ENCODE measurements at regions not wholly inside any gene's neighbourhood (a gene's known extent, or its start where the extent isn't known, plus 50 kb on each side); places are given as distances from the start of the nearest gene placed in this dataset.
"Not testable (repeated sequence)": the region's sequence is repeated elsewhere in the genome, so short reads cannot be mapped to it uniquely, and the experiment has no call there.

DNA sequence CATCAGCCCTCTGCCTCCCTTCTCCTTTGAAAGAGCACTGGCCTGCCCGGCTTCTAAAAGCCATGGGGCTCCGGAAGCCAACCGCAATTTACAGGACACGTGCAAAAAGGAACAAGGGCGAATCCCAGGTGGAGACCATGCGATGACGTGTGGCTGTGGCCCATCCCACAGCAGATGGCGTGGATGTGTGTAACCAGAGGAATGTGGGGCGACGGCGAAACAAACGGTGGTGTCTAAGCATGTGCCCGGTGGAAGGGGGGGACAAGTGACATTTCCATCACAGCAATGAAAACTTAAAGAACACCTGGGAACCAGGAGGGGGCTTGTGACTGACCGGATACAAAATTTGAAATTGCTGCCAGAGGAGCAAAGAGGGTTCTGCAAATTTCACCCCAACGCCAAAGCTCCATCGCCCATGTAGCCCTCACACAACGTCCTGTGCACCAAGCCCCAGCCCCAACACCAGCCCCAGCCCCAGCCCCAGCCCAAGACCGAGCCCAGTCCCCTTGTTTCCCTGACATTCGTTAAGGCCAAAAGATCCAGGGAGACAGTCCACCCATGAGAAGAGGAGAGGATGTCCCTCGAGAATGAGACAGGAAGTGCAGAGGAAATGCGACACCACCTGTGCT, 159.7 kb upstream of the ZNF337 start:
- Histone ChIP-seq H3K4me3 (ENCODE audit: low read length in 3 of 3) (no peak overlapping the region), H3K27ac (ENCODE audit: low read depth in 2 of 2, low read length in 2 of 2) (no peak overlapping the region), H3K36me3 (ENCODE audit: control insufficient read depth in 2 of 3, insufficient read depth in 3 of 3, low read length in 3 of 3) (no peaks in the 10 kb centered on the region), H3K9me3 (ENCODE audit: control insufficient read depth in 2 of 3, insufficient read depth in 1 of 3, low read length in 3 of 3) (no peaks in the 10 kb centered on the region), H3K27me3 (ENCODE audit: control insufficient read depth, insufficient read depth, low read length) (peaks cover 10% of the 10 kb centered on the region), H3K4me1 (ENCODE audit: control insufficient read depth in 2 of 3, insufficient read depth in 2 of 3, low read depth in 1 of 3, low read length in 3 of 3) (peaks cover 0 to 24% (median 0%) of the 10 kb centered on the region in 3 donors), H3K9ac (ENCODE audit: low read length in 3 of 3) (no peak overlapping the region)
- FAIRE-seq (no peak), DNase-seq (peak in 1 of 5 donors; percentile 61)
- intact Hi-C loops (cut with DNase I) = no loop called here
- TF ChIP-seq, protein P1, sequence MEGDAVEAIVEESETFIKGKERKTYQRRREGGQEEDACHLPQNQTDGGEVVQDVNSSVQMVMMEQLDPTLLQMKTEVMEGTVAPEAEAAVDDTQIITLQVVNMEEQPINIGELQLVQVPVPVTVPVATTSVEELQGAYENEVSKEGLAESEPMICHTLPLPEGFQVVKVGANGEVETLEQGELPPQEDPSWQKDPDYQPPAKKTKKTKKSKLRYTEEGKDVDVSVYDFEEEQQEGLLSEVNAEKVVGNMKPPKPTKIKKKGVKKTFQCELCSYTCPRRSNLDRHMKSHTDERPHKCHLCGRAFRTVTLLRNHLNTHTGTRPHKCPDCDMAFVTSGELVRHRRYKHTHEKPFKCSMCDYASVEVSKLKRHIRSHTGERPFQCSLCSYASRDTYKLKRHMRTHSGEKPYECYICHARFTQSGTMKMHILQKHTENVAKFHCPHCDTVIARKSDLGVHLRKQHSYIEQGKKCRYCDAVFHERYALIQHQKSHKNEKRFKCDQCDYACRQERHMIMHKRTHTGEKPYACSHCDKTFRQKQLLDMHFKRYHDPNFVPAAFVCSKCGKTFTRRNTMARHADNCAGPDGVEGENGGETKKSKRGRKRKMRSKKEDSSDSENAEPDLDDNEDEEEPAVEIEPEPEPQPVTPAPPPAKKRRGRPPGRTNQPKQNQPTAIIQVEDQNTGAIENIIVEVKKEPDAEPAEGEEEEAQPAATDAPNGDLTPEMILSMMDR (IDR thresholded peaks at IDR 0.05; ENCODE audit: borderline replicate concordance, extremely low read depth, insufficient read depth) = no peak

GRCh38 chr20:25855451-25856156, 159.0 kb upstream of the ZNF337 start:
- peak in 1 of 5 donors; percentile 61 for DNase-seq
- H3K9me3 ChIP-seq (ENCODE audit: control insufficient read depth in 2 of 3, insufficient read depth in 1 of 3, low read length in 3 of 3); H3K36me3 ChIP-seq (ENCODE audit: control insufficient read depth in 2 of 3, insufficient read depth in 3 of 3, low read length in 3 of 3); FAIRE-seq; intact Hi-C loops (cut with DNase I); H3K9ac ChIP-seq (ENCODE audit: low read length in 3 of 3); H3K4me3 ChIP-seq (ENCODE audit: low read length in 3 of 3); H3K27me3 ChIP-seq (ENCODE audit: control insufficient read depth, insufficient read depth, low read length); H3K27ac ChIP-seq (ENCODE audit: low read depth in 2 of 2, low read length in 2 of 2): not testable (repeated sequence)
- peaks cover 0 to 19% (median 0%) of the 10 kb centered on the region in 3 donors for H3K4me1 ChIP-seq (ENCODE audit: control insufficient read depth in 2 of 3, insufficient read depth in 2 of 3, low read depth in 1 of 3, low read length in 3 of 3)

- H3K4me1 ChIP-seq (ENCODE audit: control insufficient read depth in 2 of 3, insufficient read depth in 2 of 3, low read depth in 1 of 3, low read length in 3 of 3) = peaks cover 0 to 13% (median 0%) of the 10 kb centered on the region in 3 donors
- H3K9ac ChIP-seq (ENCODE audit: low read length in 3 of 3); FAIRE-seq; DNase-seq; intact Hi-C loops (cut with DNase I); H3K27me3 ChIP-seq (ENCODE audit: control insufficient read depth, insufficient read depth, low read length); H3K27ac ChIP-seq (ENCODE audit: low read depth in 2 of 2, low read length in 2 of 2); H3K36me3 ChIP-seq (ENCODE audit: control insufficient read depth in 2 of 3, insufficient read depth in 3 of 3, low read length in 3 of 3); H3K9me3 ChIP-seq (ENCODE audit: control insufficient read depth in 2 of 3, insufficient read depth in 1 of 3, low read length in 3 of 3): not testable (repeated sequence)
- H3K4me3 ChIP-seq (ENCODE audit: low read length in 3 of 3) = peak overlapping the region in 1 of 3 donors; percentile 85
Measured at GRCh38 chr20:25854666-25855065, 158.0 kb upstream of the ZNF337 start.

- Histone ChIP-seq H3K4me1 (ENCODE audit: control insufficient read depth in 2 of 3, insufficient read depth in 2 of 3, low read depth in 1 of 3, low read length in 3 of 3) (peaks cover 0 to 11% (median 0%) of the 10 kb centered on the region in 3 donors), H3K27ac (ENCODE audit: low read depth in 2 of 2, low read length in 2 of 2) (peak overlapping the region in 1 of 2 donors; percentile 76), H3K4me3 (ENCODE audit: low read length in 3 of 3) (peak overlapping the region; percentile 79 to 85 (median 81)), H3K9ac (ENCODE audit: low read length in 3 of 3) (peak overlapping the region; percentile 64 to 80 (median 65))
- H3K27me3 ChIP-seq (ENCODE audit: control insufficient read depth, insufficient read depth, low read length); FAIRE-seq; H3K9me3 ChIP-seq (ENCODE audit: control insufficient read depth in 2 of 3, insufficient read depth in 1 of 3, low read length in 3 of 3); H3K36me3 ChIP-seq (ENCODE audit: control insufficient read depth in 2 of 3, insufficient read depth in 3 of 3, low read length in 3 of 3); intact Hi-C loops (cut with DNase I): not testable (repeated sequence)
- peak; percentile 87 to 94 (median 93) for DNase-seq
Measured at GRCh38 chr20:25853718-25854388, 157.2 kb upstream of the ZNF337 start.

GRCh38 chr20:25852968-25853717, 156.5 kb upstream of the ZNF337 start:
- H3K36me3 ChIP-seq (ENCODE audit: control insufficient read depth in 2 of 3, insufficient read depth in 3 of 3, low read length in 3 of 3); H3K27me3 ChIP-seq (ENCODE audit: control insufficient read depth, insufficient read depth, low read length); H3K4me1 ChIP-seq (ENCODE audit: control insufficient read depth in 2 of 3, insufficient read depth in 2 of 3, low read depth in 1 of 3, low read length in 3 of 3); H3K9me3 ChIP-seq (ENCODE audit: control insufficient read depth in 2 of 3, insufficient read depth in 1 of 3, low read length in 3 of 3); intact Hi-C loops (cut with DNase I); FAIRE-seq: not testable (repeated sequence)
- Histone ChIP-seq H3K4me3 (ENCODE audit: low read length in 3 of 3) (peak overlapping the region; percentile 79 to 85 (median 81)), H3K9ac (ENCODE audit: low read length in 3 of 3) (peak overlapping the region; percentile 64 to 80 (median 65)), H3K27ac (ENCODE audit: low read depth in 2 of 2, low read length in 2 of 2) (peak overlapping the region in 1 of 2 donors; percentile 76)
- DNase-seq = peak in 3 of 5 donors; percentile 33 to 54 (median 40)

DNA sequence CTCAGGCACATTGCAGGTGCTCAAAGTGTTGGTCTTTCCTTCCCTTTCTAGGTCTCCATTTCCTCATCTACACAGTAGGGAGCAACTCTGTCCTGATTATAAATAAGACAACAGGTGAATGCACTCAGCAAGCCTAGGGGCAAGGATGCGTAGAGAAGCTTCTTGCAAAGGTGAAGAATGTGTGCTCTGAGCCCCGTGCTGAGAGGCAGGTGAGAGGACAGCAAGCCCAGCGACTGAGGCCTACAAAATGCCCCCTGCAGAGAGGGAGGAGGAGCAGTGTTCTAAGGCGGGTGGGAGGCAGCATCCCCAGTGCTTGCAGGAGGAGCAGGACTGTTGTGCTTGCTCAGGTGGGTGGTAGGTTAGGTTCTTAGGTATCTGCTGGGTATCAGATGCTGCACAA, 153.5 kb upstream of the ZNF337 start:
- H3K36me3 ChIP-seq (ENCODE audit: control insufficient read depth in 2 of 3, insufficient read depth in 3 of 3, low read length in 3 of 3); H3K4me1 ChIP-seq (ENCODE audit: control insufficient read depth in 2 of 3, insufficient read depth in 2 of 3, low read depth in 1 of 3, low read length in 3 of 3); intact Hi-C loops (cut with DNase I); H3K9me3 ChIP-seq (ENCODE audit: control insufficient read depth in 2 of 3, insufficient read depth in 1 of 3, low read length in 3 of 3); H3K27me3 ChIP-seq (ENCODE audit: control insufficient read depth, insufficient read depth, low read length); H3K27ac ChIP-seq (ENCODE audit: low read depth in 2 of 2, low read length in 2 of 2); H3K9ac ChIP-seq (ENCODE audit: low read length in 3 of 3); H3K4me3 ChIP-seq (ENCODE audit: low read length in 3 of 3); FAIRE-seq: not testable (repeated sequence)
- DNase-seq = peak in 1 of 5 donors; percentile 33
